Keratinocyte (primary cell): ENCODE measurements at regions not wholly inside any gene's neighbourhood (a gene's known extent, or its start where the extent isn't known, plus 50 kb on each side); places are given as distances from the start of the nearest gene placed in this dataset.

Source experiments
- CTCF ChIP-seq, 3 experiments: IDR thresholded peaks in 1 of 3; conservative IDR thresholded peaks in 1 of 3; optimal IDR thresholded peaks in 1 of 3; 2 replicates in 2 of 3; 3 replicates in 1 of 3; pipeline versions ENCODE3 to v1.5.1; 2011; ENCODE audit warnings: low read length in 3 of 3, mild to moderate bottlenecking in 3 of 3, moderate library complexity in 2 of 3, control low read depth in 1 of 3, inconsistent platforms in 1 of 3; ENCODE audit not compliant: insufficient read depth in 2 of 3; ENCODE audit errors: extremely low read depth in 1 of 3
- EZH2 ChIP-seq: IDR thresholded peaks from one replicate; pipeline ENCODE4 v1.6.1; 2012; ENCODE audit warnings: inconsistent platforms, mild to moderate bottlenecking, low read length, moderate library complexity

- TF ChIP-seq EZH2 (no peak), CTCF (optimal IDR thresholded peaks at IDR 0.05 in 1 of 3, IDR thresholded peaks at IDR 0.05 in 1 of 3, conservative IDR thresholded peaks at IDR 0.05 in 1 of 3; ENCODE audit: extremely low read depth in 1 of 3, insufficient read depth in 2 of 3, low read length in 3 of 3) (no peak)
Measured at GRCh38 chr12:91767237-91767636, 378.4 kb downstream of the BTG1 start.
